HUES64 (cell line): ENCODE measurements at regions not wholly inside any gene's neighbourhood (a gene's known extent, or its start where the extent isn't known, plus 50 kb on each side); places are given as distances from the start of the nearest gene placed in this dataset.
A peak's percentile ranks its signal among the peaks of the same experiment; 100 is the strongest.

Experiments used
- H3K27ac ChIP-seq: 2 replicates; pipeline ENCODE4 v1.7.0; 2013; ENCODE audit warnings: low read depth, low read length, inconsistent platforms
- H3K27me3 ChIP-seq: 2 replicates; pipeline ENCODE4 v1.6.1; 2013; ENCODE audit warnings: mild to moderate bottlenecking, low read length; ENCODE audit not compliant: insufficient read depth
- H3K36me3 ChIP-seq: 2 replicates; pipeline ENCODE4 v1.6.1; 2013; ENCODE audit warnings: mild to moderate bottlenecking, low read length; ENCODE audit not compliant: insufficient read depth
- H3K4me1 ChIP-seq: 2 replicates; pipeline ENCODE4 v1.6.1; 2013; ENCODE audit warnings: mild to moderate bottlenecking, low read length, moderate library complexity; ENCODE audit not compliant: insufficient read depth
- H3K4me3 ChIP-seq: 2 replicates; pipeline ENCODE4 v1.5.1; 2013; ENCODE audit warnings: mild to moderate bottlenecking, low read length, moderate library complexity
- H3K9ac ChIP-seq: 2 replicates; pipeline ENCODE4 v1.6.1; 2013; ENCODE audit warnings: mild to moderate bottlenecking, low read depth, low read length
- H3K9me3 ChIP-seq: 2 replicates; pipeline ENCODE4 v1.6.1; 2013; ENCODE audit warnings: low read depth, low read length; ENCODE audit not compliant: insufficient read depth
- WGBS: fragments of 150-250, 120-280 bp; methylation state at CpG from one replicate; pipeline ENCODE4 v1.1.7; 2013; ENCODE audit warnings: missing lambda C conversion rate; 5-methylcytosine and 5-hydroxymethylcytosine counted together

DNA sequence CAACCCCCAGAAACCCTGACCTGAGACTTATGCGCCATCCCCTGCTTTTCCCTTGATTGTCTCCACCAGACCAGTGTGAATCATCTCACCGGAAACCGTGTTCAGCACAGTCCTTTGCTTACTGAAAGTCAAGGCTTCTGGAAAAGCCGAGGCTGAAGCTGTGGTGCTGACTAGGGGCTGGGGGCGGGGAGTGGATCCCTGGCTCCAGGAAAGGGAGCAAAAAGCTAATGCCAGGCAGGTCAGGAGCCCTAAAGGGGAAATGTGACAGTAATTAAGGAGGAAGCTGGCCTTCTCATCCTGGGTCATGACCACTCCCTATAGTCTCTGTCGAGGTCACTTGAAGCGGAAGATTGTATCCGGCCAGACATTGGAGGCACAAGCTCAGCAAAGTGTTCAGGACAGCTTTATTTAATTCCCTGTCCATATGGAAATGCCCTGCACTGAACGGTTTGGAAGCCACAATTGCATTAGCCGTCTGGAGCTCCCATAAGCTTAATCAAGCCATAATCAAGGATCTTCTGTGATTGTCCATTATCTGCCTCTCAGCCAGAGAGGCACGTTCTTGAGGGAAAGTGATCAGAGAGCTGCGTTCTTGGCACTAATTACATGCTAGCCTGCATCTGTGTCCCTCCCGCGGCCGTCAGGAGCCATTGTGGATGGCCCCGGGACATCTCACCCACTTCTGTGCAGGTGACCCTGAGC is 403.6 kb downstream of the RRAGC start:
- Histone ChIP-seq H3K9ac (no peak overlapping the region), H3K27ac (no peak overlapping the region), H3K9me3 (no peaks in the 10 kb centered on the region), H3K36me3 (no peaks in the 10 kb centered on the region), H3K4me1 (peaks cover 15% of the 10 kb centered on the region), H3K27me3 (no peaks in the 10 kb centered on the region), H3K4me3 (no peak overlapping the region)
- 90% methylated on average over 16 of the region's 16 CpGs for WGBS

GRCh38 chr1:38454749-38455441 is 404.7 kb downstream of the RRAGC start:
- no peak overlapping the region for H3K9ac ChIP-seq
- H3K4me3 ChIP-seq = no peak overlapping the region
- no peaks in the 10 kb centered on the region for H3K36me3 ChIP-seq
- no peak overlapping the region for H3K27ac ChIP-seq
- H3K4me1 ChIP-seq = peaks cover 19% of the 10 kb centered on the region
- no peaks in the 10 kb centered on the region for H3K27me3 ChIP-seq
- no peaks in the 10 kb centered on the region for H3K9me3 ChIP-seq
- WGBS = 91% methylated on average over 9 of the region's 9 CpGs

DNA sequence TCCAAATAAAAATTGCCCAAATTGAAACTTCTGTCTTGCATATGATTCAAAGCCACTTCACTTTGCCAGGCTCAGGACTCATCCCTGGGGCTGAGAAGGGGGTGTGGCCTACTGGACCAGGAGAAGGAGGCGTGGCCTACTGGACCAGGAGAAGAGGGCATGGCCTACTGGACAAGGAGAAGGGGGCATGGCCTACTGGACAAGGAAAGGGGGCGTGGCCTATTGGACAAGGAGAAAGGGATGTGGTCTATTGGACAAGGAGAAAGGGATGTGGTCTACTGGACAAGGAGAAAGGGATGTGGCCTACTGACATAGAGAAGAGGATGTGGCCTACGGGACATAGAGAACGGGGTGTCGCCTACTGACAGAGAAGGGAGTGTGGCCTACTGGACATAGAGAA is 405.3 kb downstream of the RRAGC start:
- Histone ChIP-seq H3K27ac (no peak overlapping the region), H3K36me3 (no peaks in the 10 kb centered on the region), H3K4me3 (no peak overlapping the region), H3K4me1 (peaks cover 23% of the 10 kb centered on the region), H3K9me3 (no peaks in the 10 kb centered on the region), H3K9ac (no peak overlapping the region), H3K27me3 (no peaks in the 10 kb centered on the region)
- 94% methylated on average over 5 of the region's 5 CpGs for WGBS

- peaks cover 29% of the 10 kb centered on the region for H3K4me1 ChIP-seq
- H3K9ac ChIP-seq = no peak overlapping the region
- 90% methylated on average over 4 of the region's 4 CpGs for WGBS
- no peaks in the 10 kb centered on the region for H3K9me3 ChIP-seq
- no peaks in the 10 kb centered on the region for H3K27me3 ChIP-seq
- H3K27ac ChIP-seq = no peak overlapping the region
- no peaks in the 10 kb centered on the region for H3K36me3 ChIP-seq
- no peak overlapping the region for H3K4me3 ChIP-seq
Observed at GRCh38 chr1:38452246-38452645, 405.7 kb upstream of the POU3F1 start.

GRCh38 chr1:38451541-38451993 is 405.0 kb upstream of the POU3F1 start:
- peaks cover 29% of the 10 kb centered on the region for H3K4me1 ChIP-seq
- 0 out of 2 replicates have a peak overlapping the region, but pooled peaks have one; percentile 5 for H3K4me3 ChIP-seq
- no peak overlapping the region for H3K9ac ChIP-seq
- peak overlapping the region; percentile 15; the same call in 1 of the 2 replicates for H3K27ac ChIP-seq
- WGBS = 4% methylated on average over 3 of the region's 3 CpGs
- no peaks in the 10 kb centered on the region for H3K27me3 ChIP-seq
- H3K9me3 ChIP-seq = no peaks in the 10 kb centered on the region
- H3K36me3 ChIP-seq = no peaks in the 10 kb centered on the region

DNA sequence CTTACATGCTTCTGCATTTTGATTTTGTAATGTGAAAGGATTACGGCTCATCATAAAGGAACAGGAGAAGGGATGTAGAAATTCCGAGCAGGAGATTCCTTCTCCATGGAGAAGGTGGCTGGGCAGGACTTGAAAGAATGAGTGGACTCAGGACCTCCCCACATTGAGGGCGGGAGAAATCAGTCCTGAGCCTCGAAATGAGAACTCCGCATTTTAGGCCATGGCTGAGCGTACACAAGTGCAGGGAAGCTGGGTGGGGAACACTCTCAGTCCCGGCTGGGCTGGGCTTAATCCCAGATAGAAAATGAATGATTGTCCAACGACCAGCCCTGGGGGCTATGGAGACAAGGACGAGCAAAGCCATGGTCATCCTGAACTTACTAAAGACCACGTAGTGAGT is 402.3 kb upstream of the POU3F1 start:
- H3K36me3 ChIP-seq = no peaks in the 10 kb centered on the region
- 86% methylated on average over 10 of the region's 10 CpGs for WGBS

GRCh38 chr1:38446936-38447335 is 400.3 kb upstream of the POU3F1 start:
- Histone ChIP-seq H3K27ac (no peak overlapping the region), H3K9me3 (no peaks in the 10 kb centered on the region), H3K36me3 (no peaks in the 10 kb centered on the region), H3K4me1 (peaks cover 32% of the 10 kb centered on the region), H3K4me3 (no peak overlapping the region), H3K9ac (no peak overlapping the region), H3K27me3 (no peaks in the 10 kb centered on the region)
- WGBS = 94% methylated on average over 4 of the region's 4 CpGs

More for the DNA sequence above, 402.3 kb upstream of the POU3F1 start:
- Histone ChIP-seq H3K9ac (no peak overlapping the region), H3K27me3 (no peaks in the 10 kb centered on the region), H3K9me3 (no peaks in the 10 kb centered on the region), H3K4me1 (peaks cover 37% of the 10 kb centered on the region), H3K27ac (no peak overlapping the region), H3K4me3 (no peak overlapping the region)

GRCh38 chr1:38444770-38445442 is 398.3 kb upstream of the POU3F1 start:
- WGBS = 77% methylated on average over 15 of the region's 16 CpGs
- Histone ChIP-seq H3K4me3 (no peak overlapping the region), H3K9me3 (no peaks in the 10 kb centered on the region), H3K9ac (no peak overlapping the region), H3K4me1 (peaks cover 18% of the 10 kb centered on the region), H3K27me3 (no peaks in the 10 kb centered on the region), H3K27ac (no peak overlapping the region), H3K36me3 (no peaks in the 10 kb centered on the region)

DNA sequence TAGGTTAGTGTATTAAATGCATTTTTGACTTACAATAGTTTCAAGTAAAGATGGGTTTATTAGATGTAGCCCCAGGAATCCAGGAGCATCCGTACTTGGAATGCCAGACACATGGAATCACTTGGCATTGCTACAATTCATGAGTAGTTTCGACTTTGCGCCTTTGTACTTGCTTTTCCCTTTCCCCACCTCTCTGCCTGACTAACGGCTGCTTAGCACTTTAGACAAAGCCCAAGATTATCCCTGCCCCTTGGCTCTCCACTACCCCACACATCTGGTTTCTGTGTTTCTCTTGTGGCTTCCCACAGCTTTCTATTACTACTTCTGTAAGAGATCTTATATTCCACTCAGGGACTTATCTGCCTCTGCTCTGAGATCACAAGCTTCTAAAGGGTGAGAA is 397.7 kb upstream of the POU3F1 start:
- peaks cover 15% of the 10 kb centered on the region for H3K4me1 ChIP-seq
- no peaks in the 10 kb centered on the region for H3K36me3 ChIP-seq
- no peaks in the 10 kb centered on the region for H3K27me3 ChIP-seq
- H3K9ac ChIP-seq = no peak overlapping the region
- no peak overlapping the region for H3K27ac ChIP-seq
- 68% methylated on average over 4 of the region's 4 CpGs for WGBS
- no peaks in the 10 kb centered on the region for H3K9me3 ChIP-seq
- H3K4me3 ChIP-seq = no peak overlapping the region

DNA sequence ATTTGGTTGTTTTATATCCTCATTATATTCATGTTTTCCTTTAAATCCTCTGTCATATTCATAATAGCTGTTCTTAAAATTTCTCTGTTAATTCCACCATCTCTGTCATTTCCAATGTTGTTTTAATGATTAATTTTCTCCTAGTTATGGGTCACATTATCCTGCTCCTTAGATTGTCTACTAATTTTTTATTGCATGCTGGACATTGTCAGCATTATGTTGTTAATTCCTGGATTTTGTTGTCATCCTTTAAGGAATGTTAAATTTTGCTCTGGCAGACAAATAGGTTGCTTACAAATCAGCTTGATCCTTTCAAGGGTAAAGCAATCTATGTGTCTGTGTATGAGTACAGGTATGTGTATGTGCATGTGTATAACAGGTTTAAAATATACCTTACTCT is 393.8 kb upstream of the POU3F1 start:
- Histone ChIP-seq H3K27ac (no peak overlapping the region), H3K4me1 (peaks cover 8% of the 10 kb centered on the region; the same call in 1 of the 2 replicates), H3K4me3 (no peak overlapping the region), H3K9ac (no peak overlapping the region), H3K36me3 (no peaks in the 10 kb centered on the region), H3K9me3 (no peaks in the 10 kb centered on the region), H3K27me3 (no peaks in the 10 kb centered on the region)

- WGBS = 93% methylated on average over 3 of the region's 4 CpGs
Observed at GRCh38 chr1:38436749-38437148, 390.2 kb upstream of the POU3F1 start.

More at GRCh38 chr1:38436749-38437148, 390.2 kb upstream of the POU3F1 start:
- no peaks in the 10 kb centered on the region for H3K27me3 ChIP-seq
- no peak overlapping the region for H3K9ac ChIP-seq
- 0 out of 2 replicates have a peak, but pooled peaks cover 4% of the 10 kb centered on the region for H3K4me1 ChIP-seq
- H3K9me3 ChIP-seq = no peaks in the 10 kb centered on the region
- H3K4me3 ChIP-seq = no peak overlapping the region
- H3K36me3 ChIP-seq = peaks cover under 1% of the 10 kb centered on the region; the same call in 1 of the 2 replicates
- H3K27ac ChIP-seq = no peak overlapping the region
